ENCODE measurements at regions not wholly inside any gene's neighbourhood (a gene's known extent, or its start where the extent isn't known, plus 50 kb on each side); places are given as distances from the start of the nearest gene placed in this dataset.
A peak's percentile ranks its signal among the peaks of the same experiment; 100 is the strongest.

GRCh38 chr5:52692606-52693005 is 95.1 kb upstream of the ITGA1 start:
- intact Hi-C loops (cut with DNase I; ENCODE audit: low total_unique reads) = no loop called here
- Histone ChIP-seq H3K4me1 (peaks cover 0 to 5% of the 10 kb centered on the region in 2 donors), H3K27me3 (no peaks in the 10 kb centered on the region), H3K9me3 (no peaks in the 10 kb centered on the region), H3K4me3 (no peak overlapping the region), H3K27ac (no peak overlapping the region), H3K36me3 (no peaks in the 10 kb centered on the region)
- no peak for TF ChIP-seq CTCF (IDR thresholded peaks at IDR 0.05)
- TF ChIP-seq POLR2A (IDR thresholded peaks at IDR 0.05) = no peak
- DNase-seq = no peak

GRCh38 chr5:52693280-52693679 is 94.4 kb upstream of the ITGA1 start:
- TF ChIP-seq CTCF (IDR thresholded peaks at IDR 0.05) (peak; percentile 26 to 60 (median 40)), POLR2A (IDR thresholded peaks at IDR 0.05) (no peak)
- peak in 1 of 2 donors; percentile 34 for DNase-seq
- H3K27ac ChIP-seq = no peak overlapping the region
- H3K27me3 ChIP-seq = no peaks in the 10 kb centered on the region
- no peak overlapping the region for H3K4me3 ChIP-seq
- intact Hi-C loops (cut with DNase I; ENCODE audit: low total_unique reads) = no loop called here
- H3K36me3 ChIP-seq = no peaks in the 10 kb centered on the region
- peaks cover 0 to 5% of the 10 kb centered on the region in 2 donors for H3K4me1 ChIP-seq
- no peaks in the 10 kb centered on the region for H3K9me3 ChIP-seq

- peak overlapping the region in 1 of 2 donors; percentile 74 for H3K27ac ChIP-seq
- intact Hi-C loops (cut with DNase I; ENCODE audit: low total_unique reads) = no loop called here
Measured at GRCh38 chr5:52693836-52694235, 93.9 kb upstream of the ITGA1 start.

GRCh38 chr5:52694648-52695047 is 93.1 kb upstream of the ITGA1 start:
- Histone ChIP-seq H3K36me3 (no peaks in the 10 kb centered on the region), H3K27ac (peak overlapping the region; percentile 36 to 74), H3K4me1 (peaks cover 0 to 5% of the 10 kb centered on the region in 2 donors), H3K27me3 (no peaks in the 10 kb centered on the region), H3K4me3 (no peak overlapping the region), H3K9me3 (no peaks in the 10 kb centered on the region)
- no peak for DNase-seq
- no peak for TF ChIP-seq POLR2A (IDR thresholded peaks at IDR 0.05)
- TF ChIP-seq CTCF (IDR thresholded peaks at IDR 0.05) = no peak
- intact Hi-C loops (cut with DNase I; ENCODE audit: low total_unique reads) = no loop called here

More at GRCh38 chr5:52693836-52694235, 93.9 kb upstream of the ITGA1 start:
- no peak for DNase-seq
- H3K9me3 ChIP-seq = no peaks in the 10 kb centered on the region
- H3K4me3 ChIP-seq = no peak overlapping the region
- H3K4me1 ChIP-seq = peaks cover 0 to 5% of the 10 kb centered on the region in 2 donors
- no peaks in the 10 kb centered on the region for H3K36me3 ChIP-seq
- TF ChIP-seq CTCF (IDR thresholded peaks at IDR 0.05) (no peak), POLR2A (IDR thresholded peaks at IDR 0.05) (no peak)
- H3K27me3 ChIP-seq = no peaks in the 10 kb centered on the region

- Histone ChIP-seq H3K4me1 (no peaks in the 10 kb centered on the region), H3K27me3 (no peaks in the 10 kb centered on the region), H3K4me3 (no peak overlapping the region), H3K9me3 (no peaks in the 10 kb centered on the region), H3K27ac (peak overlapping the region in 1 of 2 donors; percentile 23), H3K36me3 (no peaks in the 10 kb centered on the region)
- DNase-seq = no peak
- TF ChIP-seq CTCF (IDR thresholded peaks at IDR 0.05) (no peak), POLR2A (IDR thresholded peaks at IDR 0.05) (no peak)
- intact Hi-C loops (cut with DNase I; ENCODE audit: low total_unique reads) = no loop called here
Measured at GRCh38 chr5:52702877-52703276, 84.8 kb upstream of the ITGA1 start.

All from uterus (tissue), 3 donors.